H1 (cell line): ENCODE measurements at regions not wholly inside any gene's neighbourhood (a gene's known extent, or its start where the extent isn't known, plus 50 kb on each side); places are given as distances from the start of the nearest gene placed in this dataset.

Source experiments
- EZH2 ChIP-seq: fragments of 200-600 bp; sonication (generic); IDR thresholded peaks from 2 replicates; pipeline ENCODE4 v1.7.1; 2012; ENCODE audit warnings: low read depth, mild to moderate bottlenecking, moderate library complexity, low read length, inconsistent platforms; ENCODE audit not compliant: severe bottlenecking
- NRF1 ChIP-seq: IDR thresholded peaks from 2 replicates; pipeline ENCODE4 v1.6.1; 2011; ENCODE audit warnings: mild to moderate bottlenecking, low read depth, low read length, improper control_type of control experiment
- SIX5 ChIP-seq: IDR thresholded peaks from 2 replicates; pipeline ENCODE4 v1.6.1; 2011; ENCODE audit warnings: mild to moderate bottlenecking, low read depth, low read length
- SP1 ChIP-seq: IDR thresholded peaks from 2 replicates; pipeline ENCODE4 v1.6.1; 2011; ENCODE audit warnings: low read depth, low read length
- SRF ChIP-seq: IDR thresholded peaks from 2 replicates; pipeline ENCODE4 v1.6.1; 2011; ENCODE audit warnings: mild to moderate bottlenecking, low read depth, low read length, moderate library complexity
- TF ChIP-seq, protein P1 (sequence below), 3 experiments: IDR thresholded peaks; 1 replicate in 2 of 3; 2 replicates in 1 of 3; pipeline versions ENCODE4 v1.5.1 to v1.6.1; 2011; ENCODE audit warnings: low read length in 3 of 3, mild to moderate bottlenecking in 3 of 3, inconsistent platforms in 2 of 3, low read depth in 1 of 3, moderate library complexity in 1 of 3; ENCODE audit not compliant: insufficient read depth in 1 of 3; ENCODE audit errors: control extremely low read depth in 1 of 3

GRCh38 chr4:28151314-28151713 is 1290.7 kb downstream of the STIM2 start:
- no peak for TF ChIP-seq SP1
- TF ChIP-seq, protein P1, sequence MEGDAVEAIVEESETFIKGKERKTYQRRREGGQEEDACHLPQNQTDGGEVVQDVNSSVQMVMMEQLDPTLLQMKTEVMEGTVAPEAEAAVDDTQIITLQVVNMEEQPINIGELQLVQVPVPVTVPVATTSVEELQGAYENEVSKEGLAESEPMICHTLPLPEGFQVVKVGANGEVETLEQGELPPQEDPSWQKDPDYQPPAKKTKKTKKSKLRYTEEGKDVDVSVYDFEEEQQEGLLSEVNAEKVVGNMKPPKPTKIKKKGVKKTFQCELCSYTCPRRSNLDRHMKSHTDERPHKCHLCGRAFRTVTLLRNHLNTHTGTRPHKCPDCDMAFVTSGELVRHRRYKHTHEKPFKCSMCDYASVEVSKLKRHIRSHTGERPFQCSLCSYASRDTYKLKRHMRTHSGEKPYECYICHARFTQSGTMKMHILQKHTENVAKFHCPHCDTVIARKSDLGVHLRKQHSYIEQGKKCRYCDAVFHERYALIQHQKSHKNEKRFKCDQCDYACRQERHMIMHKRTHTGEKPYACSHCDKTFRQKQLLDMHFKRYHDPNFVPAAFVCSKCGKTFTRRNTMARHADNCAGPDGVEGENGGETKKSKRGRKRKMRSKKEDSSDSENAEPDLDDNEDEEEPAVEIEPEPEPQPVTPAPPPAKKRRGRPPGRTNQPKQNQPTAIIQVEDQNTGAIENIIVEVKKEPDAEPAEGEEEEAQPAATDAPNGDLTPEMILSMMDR (IDR thresholded peaks at IDR 0.05; ENCODE audit: control extremely low read depth in 1 of 3, insufficient read depth in 1 of 3, low read depth in 1 of 3, low read length in 3 of 3), result no peak
- no peak for TF ChIP-seq SIX5
- TF ChIP-seq NRF1, result no peak
- no peak for TF ChIP-seq SRF
- TF ChIP-seq EZH2, result no peak
